Activated CD8-positive, alpha-beta memory T cell treated with anti-CD3 and anti-CD28 coated beads for 1 hour (primary cell): ENCODE measurements at regions not wholly inside any gene's neighbourhood (a gene's known extent, or its start where the extent isn't known, plus 50 kb on each side); places are given as distances from the start of the nearest gene placed in this dataset.

Source experiments
- DNase-seq, 2 donors: peaks; one replicate each; pipeline ENCODE4 v3.0.0-alpha.2; 2020; ENCODE audit warnings: low read depth in 1 of 2; ENCODE audit errors: extremely low read depth in 1 of 2

- DNase-seq, result no peak
Measured at GRCh38 chr18:41482501-41482900, 472.5 kb upstream of the PIK3C3 start.

GRCh38 chr18:41466436-41467160 lies 488.4 kb upstream of the PIK3C3 start:
- no peak for DNase-seq

GRCh38 chr18:41465386-41465785 lies 489.6 kb upstream of the PIK3C3 start:
- DNase-seq, result no peak

GRCh38 chr18:41464278-41464677 lies 490.8 kb upstream of the PIK3C3 start:
- no peak for DNase-seq

GRCh38 chr18:41462946-41463345 lies 492.1 kb upstream of the PIK3C3 start:
- DNase-seq, result no peak

GRCh38 chr18:41461114-41461513 lies 493.9 kb upstream of the PIK3C3 start:
- no peak for DNase-seq

GRCh38 chr18:41459656-41460055 lies 495.4 kb upstream of the PIK3C3 start:
- DNase-seq, result no peak

GRCh38 chr18:41458376-41458775 lies 496.7 kb upstream of the PIK3C3 start:
- DNase-seq, result no peak

GRCh38 chr18:41457765-41458326 lies 497.2 kb upstream of the PIK3C3 start:
- DNase-seq, result no peak

GRCh38 chr18:41456831-41457230 lies 498.2 kb upstream of the PIK3C3 start:
- no peak for DNase-seq

- no peak for DNase-seq
Measured at GRCh38 chr18:41449612-41450011, 505.4 kb upstream of the PIK3C3 start.

GRCh38 chr18:41444943-41445342 lies 510.1 kb upstream of the PIK3C3 start:
- no peak for DNase-seq

- DNase-seq, result no peak
Measured at GRCh38 chr18:41436772-41437171, 518.3 kb upstream of the PIK3C3 start.

GRCh38 chr18:41418598-41418997 lies 536.4 kb upstream of the PIK3C3 start:
- no peak for DNase-seq

GRCh38 chr18:41416044-41416443 lies 539.0 kb upstream of the PIK3C3 start:
- no peak for DNase-seq

GRCh38 chr18:41410006-41410405 lies 545.0 kb upstream of the PIK3C3 start:
- no peak for DNase-seq

- no peak for DNase-seq
Measured at GRCh38 chr18:41406834-41407233, 548.2 kb upstream of the PIK3C3 start.

- DNase-seq, result no peak
Measured at GRCh38 chr18:41396861-41397260, 558.2 kb upstream of the PIK3C3 start.

- no peak for DNase-seq
Measured at GRCh38 chr18:41396211-41396610, 558.8 kb upstream of the PIK3C3 start.

GRCh38 chr18:41395695-41396094 lies 559.3 kb upstream of the PIK3C3 start:
- DNase-seq, result no peak

GRCh38 chr18:41391616-41392595 lies 563.1 kb upstream of the PIK3C3 start:
- no peak for DNase-seq

GRCh38 chr18:41390309-41390708 lies 564.7 kb upstream of the PIK3C3 start:
- no peak for DNase-seq
